Progenitor cell of endocrine pancreas (in vitro differentiated cells): ENCODE measurements at regions not wholly inside any gene's neighbourhood (a gene's known extent, or its start where the extent isn't known, plus 50 kb on each side); places are given as distances from the start of the nearest gene placed in this dataset.

Experiments used
- DNase-seq: peaks from one replicate; pipeline ENCODE4 v3.0.0; 2021; ENCODE audit warnings: low spot score; ENCODE audit not compliant: unreplicated experiment
- H3K27ac Mint-ChIP-seq: 2 replicates; pipeline ENCODE4 v1.8.0; 2021; ENCODE audit warnings: mild to moderate bottlenecking, moderate library complexity, mixed read lengths
- H3K27me3 Mint-ChIP-seq: 2 replicates; pipeline ENCODE4 v1.8.0; 2021; ENCODE audit warnings: mixed read lengths
- H3K36me3 Mint-ChIP-seq: 2 replicates; pipeline ENCODE4 v1.8.0; 2022; ENCODE audit warnings: mixed read lengths; ENCODE audit not compliant: insufficient read depth
- H3K4me1 Mint-ChIP-seq: 2 replicates; pipeline ENCODE4 v1.8.0; 2021; ENCODE audit warnings: low read depth, mixed read lengths
- H3K4me3 Mint-ChIP-seq: 2 replicates; pipeline ENCODE4 v1.8.0; 2021; ENCODE audit warnings: low read depth, mild to moderate bottlenecking, moderate library complexity, mixed read lengths
- H3K9me3 Mint-ChIP-seq: 2 replicates; pipeline ENCODE4 v1.8.0; 2021; ENCODE audit warnings: low read depth, mixed read lengths
- CTCF ChIP-seq: fragments of 200-600 bp; sonication (generic); IDR thresholded peaks from one replicate; pipeline ENCODE4 v1.5.0; 2021; ENCODE audit warnings: antibody characterized with exemption, mild to moderate bottlenecking; ENCODE audit not compliant: unreplicated experiment

GRCh38 chr9:103431809-103432208, 436.7 kb downstream of the CYLC2 start:
- no peak for DNase-seq
- Mint-ChIP-seq H3K27me3 (no peaks in the 10 kb centered on the region), H3K36me3 (no peaks in the 10 kb centered on the region), H3K9me3 (peaks cover 8% of the 10 kb centered on the region), H3K4me3 (no peak overlapping the region), H3K27ac (no peak overlapping the region), H3K4me1 (no peaks in the 10 kb centered on the region)
- no peak for TF ChIP-seq CTCF

GRCh38 chr9:103444176-103444575, 449.0 kb downstream of the CYLC2 start:
- no peaks in the 10 kb centered on the region for H3K27me3 Mint-ChIP-seq
- H3K4me3 Mint-ChIP-seq, result no peak overlapping the region
- H3K9me3 Mint-ChIP-seq, result no peaks in the 10 kb centered on the region
- TF ChIP-seq CTCF, result no peak
- DNase-seq, result no peak
- H3K4me1 Mint-ChIP-seq, result no peaks in the 10 kb centered on the region
- no peak overlapping the region for H3K27ac Mint-ChIP-seq
- no peaks in the 10 kb centered on the region for H3K36me3 Mint-ChIP-seq

GRCh38 chr9:103458826-103459225, 463.7 kb downstream of the CYLC2 start:
- no peaks in the 10 kb centered on the region for H3K27me3 Mint-ChIP-seq
- no peak overlapping the region for H3K27ac Mint-ChIP-seq
- no peak for TF ChIP-seq CTCF
- H3K4me1 Mint-ChIP-seq, result no peaks in the 10 kb centered on the region
- no peaks in the 10 kb centered on the region for H3K9me3 Mint-ChIP-seq
- H3K36me3 Mint-ChIP-seq, result no peaks in the 10 kb centered on the region
- H3K4me3 Mint-ChIP-seq, result no peak overlapping the region
- DNase-seq, result no peak

GRCh38 chr9:103471241-103471640, 476.1 kb downstream of the CYLC2 start:
- Mint-ChIP-seq H3K9me3 (no peaks in the 10 kb centered on the region), H3K4me1 (peaks cover 1% of the 10 kb centered on the region), H3K4me3 (no peak overlapping the region), H3K27ac (no peak overlapping the region), H3K27me3 (no peaks in the 10 kb centered on the region), H3K36me3 (no peaks in the 10 kb centered on the region)
- no peak for DNase-seq
- TF ChIP-seq CTCF, result no peak

- no peak for DNase-seq
- H3K9me3 Mint-ChIP-seq, result no peaks in the 10 kb centered on the region
- TF ChIP-seq CTCF, result no peak
- peaks cover 1% of the 10 kb centered on the region for H3K4me1 Mint-ChIP-seq
- no peaks in the 10 kb centered on the region for H3K36me3 Mint-ChIP-seq
- no peaks in the 10 kb centered on the region for H3K27me3 Mint-ChIP-seq
- no peak overlapping the region for H3K27ac Mint-ChIP-seq
- no peak overlapping the region for H3K4me3 Mint-ChIP-seq
These were observed 479.0 kb downstream of the CYLC2 start for GRCh38 chr9:103474156-103474555.
